GM12873 (cell line): ENCODE measurements at regions not wholly inside any gene's neighbourhood (a gene's known extent, or its start where the extent isn't known, plus 50 kb on each side); places are given as distances from the start of the nearest gene placed in this dataset.

ENCODE experiments used
- CTCF ChIP-seq: IDR thresholded peaks from 2 replicates; pipeline ENCODE4 v1.5.1; 2012; ENCODE audit warnings: low read depth, mild to moderate bottlenecking, moderate library complexity, low read length, control low read depth; ENCODE audit not compliant: insufficient read depth; ENCODE audit errors: missing control alignments

- no peak for TF ChIP-seq CTCF
Measured at GRCh38 chr3:82004266-82004665, 242.8 kb upstream of the GBE1 start.

- TF ChIP-seq CTCF, result no peak
Measured at GRCh38 chr3:82002986-82003642, 241.7 kb upstream of the GBE1 start.

- TF ChIP-seq CTCF, result no peak
Measured at GRCh38 chr3:82002491-82002890, 241.0 kb upstream of the GBE1 start.

GRCh38 chr3:82001276-82001923 is 240.0 kb upstream of the GBE1 start:
- TF ChIP-seq CTCF, result no peak

- TF ChIP-seq CTCF, result no peak
Measured at GRCh38 chr3:82000773-82001172, 239.3 kb upstream of the GBE1 start.

- TF ChIP-seq CTCF, result no peak
Measured at GRCh38 chr3:82000350-82000749, 238.9 kb upstream of the GBE1 start.

- no peak for TF ChIP-seq CTCF
Measured at GRCh38 chr3:81998907-81999306, 237.5 kb upstream of the GBE1 start.
